Neuronal stem cell (in vitro differentiated cells): ENCODE measurements at regions not wholly inside any gene's neighbourhood (a gene's known extent, or its start where the extent isn't known, plus 50 kb on each side); places are given as distances from the start of the nearest gene placed in this dataset.

ENCODE experiments used
- DNase-seq: peaks from one replicate; pipeline ENCODE4 v3.0.0-alpha.2; 2013; ENCODE audit warnings: low spot score
- H2AFZ ChIP-seq: one replicate; pipeline ENCODE4 v1.6.1; 2013; ENCODE audit warnings: mild to moderate bottlenecking, low read length, inconsistent platforms
- H2AK5ac ChIP-seq: 2 replicates; pipeline ENCODE4 v1.6.1; 2013; ENCODE audit warnings: low read depth, mild to moderate bottlenecking, inconsistent platforms, low read length, moderate library complexity, mixed read lengths
- H2BK120ac ChIP-seq: 2 replicates; pipeline ENCODE4 v1.6.1; 2013; ENCODE audit warnings: low read depth, mild to moderate bottlenecking, inconsistent platforms, low read length, moderate library complexity, mixed read lengths
- H2BK12ac ChIP-seq: one replicate; pipeline ENCODE4 v1.6.1; 2013; ENCODE audit warnings: low read length, inconsistent platforms
- H2BK15ac ChIP-seq: 2 replicates; pipeline ENCODE4 v1.6.1; 2013; ENCODE audit warnings: mild to moderate bottlenecking, low read length, inconsistent platforms, mixed read lengths
- H2BK5ac ChIP-seq: one replicate; pipeline ENCODE4 v1.6.1; 2013; ENCODE audit warnings: inconsistent platforms, mild to moderate bottlenecking, low read length, moderate library complexity
- H3K14ac ChIP-seq: one replicate; pipeline ENCODE4 v1.6.1; 2013; ENCODE audit warnings: low read length, inconsistent platforms
- H3K18ac ChIP-seq: 2 replicates; pipeline ENCODE4 v1.6.1; 2013; ENCODE audit warnings: low read length, inconsistent platforms
- H3K23ac ChIP-seq: 2 replicates; pipeline ENCODE4 v1.6.1; 2013; ENCODE audit warnings: low read depth, mild to moderate bottlenecking, mixed read lengths, low read length, inconsistent platforms; ENCODE audit not compliant: poor library complexity
- H3K27ac ChIP-seq: replicated peaks from 3 replicates; pipeline ENCODE4 v1.5.1; 2013; ENCODE audit warnings: low read length, inconsistent platforms
- H3K27me3 ChIP-seq, 3 experiments: 2 replicates each; pipeline ENCODE4 v1.6.1; 2013; ENCODE audit warnings: low read length in 3 of 3, mild to moderate bottlenecking in 2 of 3, inconsistent platforms in 1 of 3, low read depth in 1 of 3, mixed read lengths in 1 of 3, moderate library complexity in 1 of 3; ENCODE audit not compliant: control insufficient read depth in 3 of 3, insufficient read depth in 3 of 3
- H3K36me3 ChIP-seq, 2 donors: replicated peaks in 1 of 2; 2 replicates each; pipeline ENCODE4 v1.6.1; 2013; ENCODE audit warnings: low read length in 2 of 2; ENCODE audit not compliant: control insufficient read depth in 2 of 2, insufficient read depth in 2 of 2
- H3K4ac ChIP-seq: 2 replicates; pipeline ENCODE4 v1.6.1; 2013; ENCODE audit warnings: inconsistent platforms, mild to moderate bottlenecking, low read length, moderate library complexity
- H3K4me1 ChIP-seq, 2 donors: 1 replicate in 1 of 2; 2 replicates in 1 of 2; pipeline ENCODE4 v1.6.1; 2013; ENCODE audit warnings: low read length in 2 of 2, low read depth in 1 of 2; ENCODE audit not compliant: control insufficient read depth in 2 of 2, insufficient read depth in 1 of 2
- H3K4me2 ChIP-seq: one replicate; pipeline ENCODE4 v1.6.1; 2013; ENCODE audit warnings: mild to moderate bottlenecking, low read length, inconsistent platforms; ENCODE audit not compliant: insufficient read depth, poor library complexity, severe bottlenecking
- H3K4me3 ChIP-seq, 2 donors: 2 replicates each; pipeline ENCODE4 v1.5.1; 2013; ENCODE audit warnings: low read length in 2 of 2, mild to moderate bottlenecking in 2 of 2, inconsistent platforms in 1 of 2, moderate library complexity in 1 of 2
- H3K79me1 ChIP-seq: one replicate; pipeline ENCODE4 v1.6.1; 2013; ENCODE audit warnings: low read depth, mild to moderate bottlenecking, inconsistent platforms, low read length, moderate library complexity
- H3K9ac ChIP-seq: one replicate; pipeline ENCODE4 v1.6.1; 2013; ENCODE audit warnings: mild to moderate bottlenecking, low read depth, low read length, inconsistent platforms; ENCODE audit not compliant: poor library complexity
- H3K9me3 ChIP-seq, 2 donors: replicated peaks in 1 of 2; 2 replicates each; pipeline versions ENCODE3 to v1.6.1; 2013; ENCODE audit warnings: low read length in 2 of 2, mild to moderate bottlenecking in 2 of 2, inconsistent platforms in 1 of 2, low read depth in 1 of 2, mixed read lengths in 1 of 2, moderate library complexity in 1 of 2; ENCODE audit not compliant: control insufficient read depth in 2 of 2, insufficient read depth in 1 of 2
- H4K8ac ChIP-seq: one replicate; pipeline ENCODE4 v1.6.1; 2013; ENCODE audit warnings: low read depth, mild to moderate bottlenecking, inconsistent platforms, low read length, moderate library complexity
- H4K91ac ChIP-seq: one replicate; pipeline ENCODE4 v1.6.1; 2013; ENCODE audit warnings: low read length, low read depth, mild to moderate bottlenecking, inconsistent platforms; ENCODE audit not compliant: poor library complexity
- WGBS, 2 donors: extraction: QIAGEN DNeasy Blood & Tissue Kit; methylation state at CpG; one replicate each; pipeline ENCODE4 v1.1.7; 2013; ENCODE audit warnings: missing lambda C conversion rate in 2 of 2, mixed read lengths in 1 of 2; ENCODE audit not compliant: insufficient read length in 2 of 2, insufficient replicate concordance in 1 of 2; ENCODE audit errors: extremely low coverage in 2 of 2; 5-methylcytosine and 5-hydroxymethylcytosine counted together

- Histone ChIP-seq H4K91ac (no peak overlapping the region), H3K4me2 (no peak overlapping the region), H2BK120ac (no peak overlapping the region), H3K4me1 (no peaks in the 10 kb centered on the region), H3K79me1 (no peaks in the 10 kb centered on the region), H3K14ac (no peak overlapping the region), H3K9me3 (no peaks in the 10 kb centered on the region), H3K9ac (no peak overlapping the region), H3K18ac (no peak overlapping the region), H3K4ac (no peak overlapping the region), H2BK5ac (no peak overlapping the region), H2AFZ (no peak overlapping the region), H2BK12ac (no peak overlapping the region), H2BK15ac (no peak overlapping the region), H2AK5ac (no peak overlapping the region), H3K23ac (no peak overlapping the region), H3K27ac (no peak overlapping the region), H4K8ac (no peak overlapping the region), H3K27me3 (no peaks in the 10 kb centered on the region), H3K36me3 (no peaks in the 10 kb centered on the region), H3K4me3 (no peak overlapping the region)
- no CpG with 5 or more reads among the region's 1 CpG for WGBS, 2 donors
- DNase-seq: no peak
These were observed 74.2 kb upstream of the CPEB2 start for GRCh38 chr4:14928035-14928434.

DNA sequence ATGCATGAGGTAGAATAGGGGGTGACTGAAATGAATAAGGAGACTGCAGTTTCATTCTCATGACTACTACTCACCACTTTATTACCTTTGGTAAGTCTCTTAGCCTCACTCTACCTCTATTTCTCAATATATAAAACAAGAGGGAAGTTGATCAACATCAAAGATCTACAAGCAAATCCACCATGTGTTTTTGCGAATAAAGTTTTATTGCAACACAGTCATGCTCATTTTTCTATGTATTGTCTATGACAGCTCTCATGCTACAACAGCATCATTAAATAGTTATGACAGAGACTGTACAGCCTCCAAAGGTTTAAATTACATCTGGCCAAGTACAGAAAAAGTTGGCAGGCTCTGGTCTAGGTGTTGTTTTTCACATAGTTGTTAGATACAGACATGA is 72.6 kb upstream of the CPEB2 start:
- no peak overlapping the region for H2AFZ ChIP-seq
- no peak overlapping the region for H4K91ac ChIP-seq
- H3K79me1 ChIP-seq: no peaks in the 10 kb centered on the region
- no peak overlapping the region for H3K14ac ChIP-seq
- no peaks in the 10 kb centered on the region for H3K36me3 ChIP-seq
- no peak overlapping the region for H3K4me2 ChIP-seq
- no peak overlapping the region for H3K9ac ChIP-seq
- H2BK120ac ChIP-seq: no peak overlapping the region
- H3K23ac ChIP-seq: no peak overlapping the region
- H2BK12ac ChIP-seq: no peak overlapping the region
- H3K4ac ChIP-seq: no peak overlapping the region
- H3K4me3 ChIP-seq: no peak overlapping the region
- no peak overlapping the region for H3K27ac ChIP-seq
- H3K4me1 ChIP-seq: no peaks in the 10 kb centered on the region
- no peaks in the 10 kb centered on the region for H3K27me3 ChIP-seq
- H3K18ac ChIP-seq: no peak overlapping the region
- no peak overlapping the region for H2AK5ac ChIP-seq
- no peak overlapping the region for H4K8ac ChIP-seq
- no peak overlapping the region for H2BK5ac ChIP-seq
- DNase-seq: no peak
- no peaks in the 10 kb centered on the region for H3K9me3 ChIP-seq
- no peak overlapping the region for H2BK15ac ChIP-seq
- WGBS, 2 donors: no CpG with 5 or more reads among the region's 1 CpG

GRCh38 chr4:14934704-14935390 is 67.4 kb upstream of the CPEB2 start:
- H3K9me3 ChIP-seq: no peaks in the 10 kb centered on the region
- no peak overlapping the region for H2BK5ac ChIP-seq
- H2BK15ac ChIP-seq: no peak overlapping the region
- no peaks in the 10 kb centered on the region for H3K79me1 ChIP-seq
- no peak overlapping the region for H2AK5ac ChIP-seq
- H3K18ac ChIP-seq: no peak overlapping the region
- no peak overlapping the region for H3K4me2 ChIP-seq
- no peak overlapping the region for H3K9ac ChIP-seq
- H3K23ac ChIP-seq: no peak overlapping the region
- H3K4me3 ChIP-seq: no peak overlapping the region
- H3K14ac ChIP-seq: no peak overlapping the region
- no CpG with 5 or more reads among the region's 9 CpGs for WGBS, 2 donors
- no peaks in the 10 kb centered on the region for H3K4me1 ChIP-seq
- H2BK12ac ChIP-seq: no peak overlapping the region
- no peak overlapping the region for H3K27ac ChIP-seq
- no peak overlapping the region for H4K8ac ChIP-seq
- H3K27me3 ChIP-seq: no peaks in the 10 kb centered on the region
- no peaks in the 10 kb centered on the region for H3K36me3 ChIP-seq
- H3K4ac ChIP-seq: peak overlapping the region; percentile 76
- DNase-seq: no peak
- H2AFZ ChIP-seq: no peak overlapping the region
- no peak overlapping the region for H4K91ac ChIP-seq
- no peak overlapping the region for H2BK120ac ChIP-seq

DNA sequence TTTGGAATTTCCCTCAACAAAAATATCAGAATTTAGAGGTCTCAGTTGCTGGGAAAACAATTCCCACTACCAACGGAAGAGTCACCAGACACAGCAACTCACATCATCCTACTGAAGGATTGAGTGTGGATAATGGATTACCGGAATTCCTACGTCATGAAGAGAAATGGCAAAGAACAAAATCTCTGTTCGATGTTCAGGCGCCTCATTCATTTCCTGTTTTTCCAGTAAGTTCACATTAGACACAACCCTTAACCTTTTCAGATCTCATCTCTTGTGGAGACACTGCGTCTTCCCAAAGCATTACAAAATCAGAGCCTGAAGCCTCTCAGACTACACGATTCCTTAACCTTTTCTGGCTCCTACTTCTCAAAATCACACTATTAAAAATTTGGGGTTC is 58.5 kb upstream of the CPEB2 start:
- Histone ChIP-seq H3K27ac (no peak overlapping the region), H2BK120ac (no peak overlapping the region), H3K36me3 (no peaks in the 10 kb centered on the region), H3K18ac (no peak overlapping the region), H3K4me1 (no peaks in the 10 kb centered on the region), H3K4ac (no peak overlapping the region), H2AFZ (no peak overlapping the region), H3K4me3 (no peak overlapping the region), H3K27me3 (no peaks in the 10 kb centered on the region), H2BK15ac (no peak overlapping the region), H4K91ac (no peak overlapping the region), H3K14ac (no peak overlapping the region), H2AK5ac (no peak overlapping the region), H3K9ac (no peak overlapping the region), H4K8ac (no peak overlapping the region), H3K4me2 (no peak overlapping the region), H3K9me3 (no peaks in the 10 kb centered on the region), H2BK5ac (no peak overlapping the region), H2BK12ac (no peak overlapping the region), H3K79me1 (no peaks in the 10 kb centered on the region), H3K23ac (no peak overlapping the region)
- DNase-seq: no peak
- WGBS, 2 donors: no CpG with 5 or more reads among the region's 7 CpGs
